ENCODE measurements at regions not wholly inside any gene's neighbourhood (a gene's known extent, or its start where the extent isn't known, plus 50 kb on each side); places are given as distances from the start of the nearest gene placed in this dataset.
"Not testable (repeated sequence)": the region's sequence is repeated elsewhere in the genome, so short reads cannot be mapped to it uniquely, and the experiment has no call there.

DNA sequence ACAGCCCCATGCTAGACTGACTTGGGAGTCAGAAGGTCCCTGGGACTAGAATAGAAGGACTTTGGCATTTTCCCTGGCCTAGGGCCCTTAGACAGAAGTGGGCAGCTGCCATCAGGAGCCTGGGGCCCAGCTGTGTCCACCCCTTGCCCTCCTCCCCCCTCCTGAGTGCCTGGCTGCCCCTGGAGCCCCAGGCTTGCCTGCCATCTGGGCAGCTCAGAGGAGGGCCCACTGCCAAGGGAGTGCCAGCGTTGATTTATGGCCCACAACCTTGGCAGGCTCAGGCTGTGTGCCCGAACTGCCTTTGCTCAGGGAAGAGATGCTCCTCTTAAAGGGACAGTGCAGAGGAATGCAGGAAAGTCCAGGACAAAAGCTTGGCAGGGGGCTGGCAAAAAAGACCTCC, 439.1 kb downstream of the SPATA31A7 start:
- not testable (repeated sequence) for H3K9ac ChIP-seq (ENCODE audit: low read depth, low read length, poor library complexity)
- no CpG with 5 or more reads among the region's 2 CpGs for WGBS, 2 donors (ENCODE audit: extremely low coverage in 2 of 2, insufficient read length in 2 of 2, insufficient replicate concordance in 1 of 2)

DNA sequence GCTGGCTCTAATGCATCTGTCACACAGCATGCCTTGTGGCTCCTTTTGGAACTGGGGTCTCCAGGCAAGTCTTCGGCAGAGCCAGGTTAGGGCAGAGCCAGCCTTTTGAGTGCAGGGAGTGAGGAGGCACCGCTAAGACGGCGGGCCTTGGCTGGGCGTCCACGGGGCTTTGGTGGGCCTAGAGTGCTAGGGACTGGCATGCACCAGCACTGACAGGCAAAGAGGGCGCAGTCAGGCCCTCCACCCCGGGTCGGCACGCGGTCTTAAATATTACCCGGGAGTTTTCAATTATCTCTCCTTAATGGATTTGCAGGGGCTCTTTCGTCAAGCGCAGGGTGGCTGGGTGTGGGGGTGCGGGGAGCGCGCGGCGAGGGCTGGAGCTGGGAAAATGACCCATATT, 444.4 kb downstream of the SPATA31A7 start:
- no peak overlapping the region for H2AFZ ChIP-seq (ENCODE audit: low read length)
- H3K4me1 ChIP-seq (ENCODE audit: control insufficient read depth in 2 of 2, insufficient read depth in 1 of 2, low read depth in 1 of 2, low read length in 2 of 2), result no peaks in the 10 kb centered on the region
- H3K36me3 ChIP-seq (replicated peaks in 1 of 2; ENCODE audit: control insufficient read depth in 2 of 2, insufficient read depth in 2 of 2, low read length in 2 of 2), result no peaks in the 10 kb centered on the region
- no peak for DNase-seq (ENCODE audit: low spot score)
- H3K23ac ChIP-seq (ENCODE audit: low read depth, low read length, poor library complexity), result no peak overlapping the region
- H3K27me3 ChIP-seq (ENCODE audit: control insufficient read depth in 3 of 3, insufficient read depth in 3 of 3, low read depth in 1 of 3, low read length in 3 of 3), result no peaks in the 10 kb centered on the region
- no peak overlapping the region for H3K27ac ChIP-seq (replicated peaks; ENCODE audit: low read length)
- no peak overlapping the region for H2BK5ac ChIP-seq (ENCODE audit: low read length)
- no peak overlapping the region for H3K14ac ChIP-seq (ENCODE audit: low read length)
- H3K9ac ChIP-seq (ENCODE audit: low read depth, low read length, poor library complexity), result no peak overlapping the region
- no peak overlapping the region for H3K4me3 ChIP-seq (ENCODE audit: low read length in 2 of 2)
- no peak overlapping the region for H3K4ac ChIP-seq (ENCODE audit: low read length)
- no peak overlapping the region for H4K91ac ChIP-seq (ENCODE audit: low read depth, low read length, poor library complexity)
- H2BK15ac ChIP-seq (ENCODE audit: low read length), result no peak overlapping the region
- H3K9me3 ChIP-seq (replicated peaks in 1 of 2; ENCODE audit: control insufficient read depth in 2 of 2, insufficient read depth in 1 of 2, low read depth in 1 of 2, low read length in 2 of 2), result no peaks in the 10 kb centered on the region
- no peak overlapping the region for H2BK12ac ChIP-seq (ENCODE audit: low read length)
- H2BK120ac ChIP-seq (ENCODE audit: low read depth, low read length), result no peak overlapping the region
- no peak overlapping the region for H2AK5ac ChIP-seq (ENCODE audit: low read depth, low read length)
- H3K4me2 ChIP-seq (ENCODE audit: insufficient read depth, low read length, poor library complexity, severe bottlenecking), result no peak overlapping the region
- no peaks in the 10 kb centered on the region for H3K79me1 ChIP-seq (ENCODE audit: low read depth, low read length)
- no peak overlapping the region for H3K18ac ChIP-seq (ENCODE audit: low read length)
- H4K8ac ChIP-seq (ENCODE audit: low read depth, low read length), result no peak overlapping the region
- no CpG with 5 or more reads among the region's 19 CpGs for WGBS, 2 donors (ENCODE audit: extremely low coverage in 2 of 2, insufficient read length in 2 of 2, insufficient replicate concordance in 1 of 2)

More for the DNA sequence above, 439.1 kb downstream of the SPATA31A7 start:
- not testable (repeated sequence) for H2BK12ac ChIP-seq (ENCODE audit: low read length); H3K14ac ChIP-seq (ENCODE audit: low read length); H3K4me2 ChIP-seq (ENCODE audit: insufficient read depth, low read length, poor library complexity, severe bottlenecking); H2BK5ac ChIP-seq (ENCODE audit: low read length); H2BK120ac ChIP-seq (ENCODE audit: low read depth, low read length); H2AFZ ChIP-seq (ENCODE audit: low read length); H4K91ac ChIP-seq (ENCODE audit: low read depth, low read length, poor library complexity); DNase-seq (ENCODE audit: low spot score); H3K27me3 ChIP-seq (ENCODE audit: control insufficient read depth in 3 of 3, insufficient read depth in 3 of 3, low read depth in 1 of 3, low read length in 3 of 3); H3K9me3 ChIP-seq (replicated peaks in 1 of 2; ENCODE audit: control insufficient read depth in 2 of 2, insufficient read depth in 1 of 2, low read depth in 1 of 2, low read length in 2 of 2); H4K8ac ChIP-seq (ENCODE audit: low read depth, low read length); H2BK15ac ChIP-seq (ENCODE audit: low read length); H3K79me1 ChIP-seq (ENCODE audit: low read depth, low read length); H3K4me3 ChIP-seq (ENCODE audit: low read length in 2 of 2); H3K27ac ChIP-seq (replicated peaks; ENCODE audit: low read length); H3K4me1 ChIP-seq (ENCODE audit: control insufficient read depth in 2 of 2, insufficient read depth in 1 of 2, low read depth in 1 of 2, low read length in 2 of 2); H3K4ac ChIP-seq (ENCODE audit: low read length); H3K36me3 ChIP-seq (replicated peaks in 1 of 2; ENCODE audit: control insufficient read depth in 2 of 2, insufficient read depth in 2 of 2, low read length in 2 of 2); H3K18ac ChIP-seq (ENCODE audit: low read length); H2AK5ac ChIP-seq (ENCODE audit: low read depth, low read length); H3K23ac ChIP-seq (ENCODE audit: low read depth, low read length, poor library complexity)

DNA sequence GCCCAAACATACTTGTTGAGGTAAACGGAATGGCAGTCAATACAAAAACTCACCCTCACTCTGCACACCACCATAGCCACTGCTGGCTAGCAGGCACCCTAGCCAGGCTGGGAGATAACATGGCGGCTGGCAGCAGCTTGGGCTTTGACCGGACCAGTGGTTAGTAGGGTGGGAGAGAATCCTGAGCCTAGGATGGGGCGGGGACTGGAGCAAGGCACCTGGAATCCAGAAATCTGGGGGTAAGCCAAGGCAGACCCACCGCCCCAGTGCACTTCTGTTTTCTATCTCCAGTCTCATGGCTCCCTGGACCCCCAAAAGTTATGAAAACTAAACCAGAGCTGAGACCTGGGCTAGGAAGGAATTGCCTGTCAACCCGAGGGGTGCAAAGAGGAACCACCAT, 474.4 kb downstream of the SPATA31A7 start:
- not testable (repeated sequence) for H3K9me3 ChIP-seq (replicated peaks in 1 of 2; ENCODE audit: control insufficient read depth in 2 of 2, insufficient read depth in 1 of 2, low read depth in 1 of 2, low read length in 2 of 2); H2BK15ac ChIP-seq (ENCODE audit: low read length); H3K4me2 ChIP-seq (ENCODE audit: insufficient read depth, low read length, poor library complexity, severe bottlenecking); DNase-seq (ENCODE audit: low spot score); H4K8ac ChIP-seq (ENCODE audit: low read depth, low read length); H3K18ac ChIP-seq (ENCODE audit: low read length); H3K4me3 ChIP-seq (ENCODE audit: low read length in 2 of 2); H3K9ac ChIP-seq (ENCODE audit: low read depth, low read length, poor library complexity); H3K4ac ChIP-seq (ENCODE audit: low read length); H3K27me3 ChIP-seq (ENCODE audit: control insufficient read depth in 3 of 3, insufficient read depth in 3 of 3, low read depth in 1 of 3, low read length in 3 of 3); H3K4me1 ChIP-seq (ENCODE audit: control insufficient read depth in 2 of 2, insufficient read depth in 1 of 2, low read depth in 1 of 2, low read length in 2 of 2); H3K27ac ChIP-seq (replicated peaks; ENCODE audit: low read length); H2BK5ac ChIP-seq (ENCODE audit: low read length); H3K14ac ChIP-seq (ENCODE audit: low read length); H2BK12ac ChIP-seq (ENCODE audit: low read length); H3K36me3 ChIP-seq (replicated peaks in 1 of 2; ENCODE audit: control insufficient read depth in 2 of 2, insufficient read depth in 2 of 2, low read length in 2 of 2); H3K79me1 ChIP-seq (ENCODE audit: low read depth, low read length); H4K91ac ChIP-seq (ENCODE audit: low read depth, low read length, poor library complexity); H2BK120ac ChIP-seq (ENCODE audit: low read depth, low read length); H2AFZ ChIP-seq (ENCODE audit: low read length); H2AK5ac ChIP-seq (ENCODE audit: low read depth, low read length); H3K23ac ChIP-seq (ENCODE audit: low read depth, low read length, poor library complexity)
- no CpG with 5 or more reads among the region's 6 CpGs for WGBS, 2 donors (ENCODE audit: extremely low coverage in 2 of 2, insufficient read length in 2 of 2, insufficient replicate concordance in 1 of 2)

DNA sequence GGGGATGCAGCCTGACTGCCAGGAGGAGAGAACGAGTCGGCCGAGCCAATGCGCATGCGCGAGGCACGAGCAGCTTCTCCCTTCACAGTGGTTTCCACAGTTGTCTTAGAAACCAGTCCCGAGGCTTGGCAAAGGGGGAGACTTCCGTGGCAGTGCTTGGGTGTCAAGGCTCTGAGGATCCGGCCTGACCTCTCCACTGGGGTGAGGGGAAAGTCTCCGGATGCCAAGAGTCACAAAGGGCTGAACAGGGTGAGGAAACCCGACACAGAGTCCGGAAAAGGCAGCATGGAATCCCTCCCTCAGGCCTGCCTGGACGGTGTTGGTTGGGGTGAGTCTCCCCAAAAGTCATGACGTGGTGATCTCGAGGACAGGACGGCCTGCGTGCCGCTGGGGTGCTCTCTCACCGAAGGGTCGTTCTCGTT, 475.5 kb downstream of the SPATA31A7 start:
- H3K27me3 ChIP-seq (ENCODE audit: control insufficient read depth in 3 of 3, insufficient read depth in 3 of 3, low read depth in 1 of 3, low read length in 3 of 3), result no peaks in the 10 kb centered on the region
- no peak overlapping the region for H2BK120ac ChIP-seq (ENCODE audit: low read depth, low read length)
- H2AFZ ChIP-seq (ENCODE audit: low read length), result no peak overlapping the region
- no peak overlapping the region for H3K4me2 ChIP-seq (ENCODE audit: insufficient read depth, low read length, poor library complexity, severe bottlenecking)
- H3K18ac ChIP-seq (ENCODE audit: low read length), result no peak overlapping the region
- H4K8ac ChIP-seq (ENCODE audit: low read depth, low read length), result no peak overlapping the region
- no peak overlapping the region for H3K4me3 ChIP-seq (ENCODE audit: low read length in 2 of 2)
- H2BK12ac ChIP-seq (ENCODE audit: low read length), result no peak overlapping the region
- H4K91ac ChIP-seq (ENCODE audit: low read depth, low read length, poor library complexity), result no peak overlapping the region
- H3K4ac ChIP-seq (ENCODE audit: low read length), result no peak overlapping the region
- H3K4me1 ChIP-seq (ENCODE audit: control insufficient read depth in 2 of 2, insufficient read depth in 1 of 2, low read depth in 1 of 2, low read length in 2 of 2), result no peaks in the 10 kb centered on the region
- no peaks in the 10 kb centered on the region for H3K79me1 ChIP-seq (ENCODE audit: low read depth, low read length)
- no peak overlapping the region for H3K23ac ChIP-seq (ENCODE audit: low read depth, low read length, poor library complexity)
- peaks cover 0 to 9% of the 10 kb centered on the region in 2 donors for H3K9me3 ChIP-seq (replicated peaks in 1 of 2; ENCODE audit: control insufficient read depth in 2 of 2, insufficient read depth in 1 of 2, low read depth in 1 of 2, low read length in 2 of 2)
- WGBS, 2 donors (ENCODE audit: extremely low coverage in 2 of 2, insufficient read length in 2 of 2, insufficient replicate concordance in 1 of 2), result no CpG with 5 or more reads among the region's 22 CpGs
- no peak for DNase-seq (ENCODE audit: low spot score)
- H2BK5ac ChIP-seq (ENCODE audit: low read length), result no peak overlapping the region
- H2BK15ac ChIP-seq (ENCODE audit: low read length), result no peak overlapping the region
- no peak overlapping the region for H3K27ac ChIP-seq (replicated peaks; ENCODE audit: low read length)
- no peak overlapping the region for H2AK5ac ChIP-seq (ENCODE audit: low read depth, low read length)
- H3K14ac ChIP-seq (ENCODE audit: low read length), result no peak overlapping the region
- no peak overlapping the region for H3K9ac ChIP-seq (ENCODE audit: low read depth, low read length, poor library complexity)
- H3K36me3 ChIP-seq (replicated peaks in 1 of 2; ENCODE audit: control insufficient read depth in 2 of 2, insufficient read depth in 2 of 2, low read length in 2 of 2), result no peaks in the 10 kb centered on the region
